HG02571 (cell line): ENCODE measurements at regions not wholly inside any gene's neighbourhood (a gene's known extent, or its start where the extent isn't known, plus 50 kb on each side); places are given as distances from the start of the nearest gene placed in this dataset.

Experiments
- ATAC-seq: cut with Tn5 transposase; IDR thresholded peaks from one replicate; pipeline ENCODE4 v1.9.1; 2021; ENCODE audit warnings: mild to moderate bottlenecking, moderate library complexity; ENCODE audit not compliant: unreplicated experiment

GRCh38 chr12:132408626-132409494 is 79.5 kb upstream of the GALNT9 start:
- no peak for ATAC-seq

- no peak for ATAC-seq
Observed at GRCh38 chr12:132407992-132408391, 78.6 kb upstream of the GALNT9 start.

GRCh38 chr12:132407451-132407961 is 78.1 kb upstream of the GALNT9 start:
- ATAC-seq: no peak

- no peak for ATAC-seq
Observed at GRCh38 chr12:132406493-132407450, 77.4 kb upstream of the GALNT9 start.

GRCh38 chr12:132405742-132406251 is 76.4 kb upstream of the GALNT9 start:
- no peak for ATAC-seq

- no peak for ATAC-seq
Observed at GRCh38 chr12:132404951-132405741, 75.8 kb upstream of the GALNT9 start.

- ATAC-seq: no peak
Observed at GRCh38 chr12:132404435-132404855, 75.1 kb upstream of the GALNT9 start.

- ATAC-seq: no peak
Observed at GRCh38 chr12:132403636-132404434, 74.4 kb upstream of the GALNT9 start.

- no peak for ATAC-seq
Observed at GRCh38 chr12:132402831-132403416, 73.5 kb upstream of the GALNT9 start.

GRCh38 chr12:132401982-132402381 is 72.6 kb upstream of the GALNT9 start:
- ATAC-seq: no peak

- no peak for ATAC-seq
Observed at GRCh38 chr12:132400011-132400641, 70.7 kb upstream of the GALNT9 start.

- no peak for ATAC-seq
Observed at GRCh38 chr12:132399092-132400010, 70.0 kb upstream of the GALNT9 start.

GRCh38 chr12:132398386-132398991 is 69.1 kb upstream of the GALNT9 start:
- ATAC-seq: no peak

- no peak for ATAC-seq
Observed at GRCh38 chr12:132397934-132398385, 68.6 kb upstream of the GALNT9 start.

- ATAC-seq: no peak
Observed at GRCh38 chr12:132397152-132397933, 68.0 kb upstream of the GALNT9 start.

GRCh38 chr12:132396657-132397056 is 67.3 kb upstream of the GALNT9 start:
- no peak for ATAC-seq
